ENCODE measurements at regions not wholly inside any gene's neighbourhood (a gene's known extent, or its start where the extent isn't known, plus 50 kb on each side); places are given as distances from the start of the nearest gene placed in this dataset.

- ATAC-seq (replicated peaks) (no peak), DNase-seq (no peak)
- H3K27ac Mint-ChIP-seq: no peak overlapping the region
- H3K4me3 Mint-ChIP-seq: no peak overlapping the region
- H3K9me3 Mint-ChIP-seq: no peaks in the 10 kb centered on the region
- peaks cover 20 to 21% of the 10 kb centered on the region in 2 donors for H3K27me3 Mint-ChIP-seq
- no peaks in the 10 kb centered on the region for H3K4me1 Mint-ChIP-seq (ENCODE audit: low read depth in 2 of 2)
- no peaks in the 10 kb centered on the region for H3K36me3 Mint-ChIP-seq (ENCODE audit: insufficient read depth)
Measured at GRCh38 chr11:33606762-33607161, 93.9 kb downstream of the C11orf91 start.

- ATAC-seq (replicated peaks) (no peak), DNase-seq (no peak)
- Mint-ChIP-seq H3K4me1 (ENCODE audit: low read depth in 2 of 2) (no peaks in the 10 kb centered on the region), H3K36me3 (ENCODE audit: insufficient read depth) (no peaks in the 10 kb centered on the region), H3K9me3 (no peaks in the 10 kb centered on the region), H3K4me3 (no peak overlapping the region), H3K27ac (no peak overlapping the region), H3K27me3 (peaks cover 26 to 29% of the 10 kb centered on the region in 2 donors)
Measured at GRCh38 chr11:33605703-33606102, 94.9 kb downstream of the C11orf91 start.

- Mint-ChIP-seq H3K27me3 (peaks cover 44 to 45% of the 10 kb centered on the region in 2 donors), H3K27ac (no peak overlapping the region), H3K4me1 (ENCODE audit: low read depth in 2 of 2) (no peaks in the 10 kb centered on the region), H3K36me3 (ENCODE audit: insufficient read depth) (no peaks in the 10 kb centered on the region), H3K4me3 (no peak overlapping the region), H3K9me3 (no peaks in the 10 kb centered on the region)
- ATAC-seq (replicated peaks): no peak
- DNase-seq: no peak
Measured at GRCh38 chr11:33598426-33599069, 102.1 kb downstream of the C11orf91 start.

- Mint-ChIP-seq H3K36me3 (ENCODE audit: insufficient read depth) (no peaks in the 10 kb centered on the region), H3K4me1 (ENCODE audit: low read depth in 2 of 2) (no peaks in the 10 kb centered on the region), H3K27me3 (peaks cover 14 to 16% of the 10 kb centered on the region in 2 donors), H3K27ac (no peak overlapping the region), H3K4me3 (no peak overlapping the region), H3K9me3 (no peaks in the 10 kb centered on the region)
- no peak for DNase-seq
- ATAC-seq (replicated peaks): no peak
Measured at GRCh38 chr11:33594188-33594587, 106.4 kb downstream of the C11orf91 start.

GRCh38 chr11:33590441-33590840, 110.2 kb downstream of the C11orf91 start:
- no peak overlapping the region for H3K4me3 Mint-ChIP-seq

GRCh38 chr11:33588056-33588455, 112.6 kb downstream of the C11orf91 start:
- no peaks in the 10 kb centered on the region for H3K36me3 Mint-ChIP-seq (ENCODE audit: insufficient read depth)
- no peak overlapping the region for H3K4me3 Mint-ChIP-seq
- no peak for ATAC-seq (replicated peaks)
- no peaks in the 10 kb centered on the region for H3K4me1 Mint-ChIP-seq (ENCODE audit: low read depth in 2 of 2)
- no peak for DNase-seq
- H3K9me3 Mint-ChIP-seq: peaks cover 3 to 11% of the 10 kb centered on the region in 2 donors
- peaks cover 25% of the 10 kb centered on the region in 2 donors for H3K27me3 Mint-ChIP-seq
- H3K27ac Mint-ChIP-seq: peak overlapping the region in 1 of 2 donors; percentile 41

More at GRCh38 chr11:33590441-33590840, 110.2 kb downstream of the C11orf91 start:
- no peak for DNase-seq
- Mint-ChIP-seq H3K36me3 (ENCODE audit: insufficient read depth) (no peaks in the 10 kb centered on the region), H3K4me1 (ENCODE audit: low read depth in 2 of 2) (no peaks in the 10 kb centered on the region), H3K27me3 (peaks cover 11 to 22% of the 10 kb centered on the region in 2 donors), H3K27ac (no peak overlapping the region), H3K9me3 (peaks cover 3 to 11% of the 10 kb centered on the region in 2 donors)
- no peak for ATAC-seq (replicated peaks)

- no peak for DNase-seq
- H3K27me3 Mint-ChIP-seq: peaks cover 32 to 41% of the 10 kb centered on the region in 2 donors
- no peak overlapping the region for H3K4me3 Mint-ChIP-seq
- ATAC-seq (replicated peaks): no peak
- H3K27ac Mint-ChIP-seq: no peak overlapping the region
- H3K9me3 Mint-ChIP-seq: peaks cover 3 to 11% of the 10 kb centered on the region in 2 donors
- no peaks in the 10 kb centered on the region for H3K36me3 Mint-ChIP-seq (ENCODE audit: insufficient read depth)
- H3K4me1 Mint-ChIP-seq (ENCODE audit: low read depth in 2 of 2): no peaks in the 10 kb centered on the region
Measured at GRCh38 chr11:33585586-33586209, 114.9 kb downstream of the C11orf91 start.

- H3K9me3 Mint-ChIP-seq: peaks cover 3 to 5% of the 10 kb centered on the region in 2 donors
- peaks cover 33 to 38% of the 10 kb centered on the region in 2 donors for H3K27me3 Mint-ChIP-seq
- ATAC-seq (replicated peaks): no peak
- H3K4me1 Mint-ChIP-seq (ENCODE audit: low read depth in 2 of 2): no peaks in the 10 kb centered on the region
- H3K27ac Mint-ChIP-seq: no peak overlapping the region
- DNase-seq: no peak
- H3K36me3 Mint-ChIP-seq (ENCODE audit: insufficient read depth): no peaks in the 10 kb centered on the region
- H3K4me3 Mint-ChIP-seq: no peak overlapping the region
Measured at GRCh38 chr11:33582636-33583325, 117.8 kb downstream of the C11orf91 start.

- Mint-ChIP-seq H3K27me3 (peaks cover 20 to 23% of the 10 kb centered on the region in 2 donors), H3K9me3 (no peaks in the 10 kb centered on the region), H3K4me3 (no peak overlapping the region), H3K36me3 (ENCODE audit: insufficient read depth) (no peaks in the 10 kb centered on the region), H3K4me1 (ENCODE audit: low read depth in 2 of 2) (no peaks in the 10 kb centered on the region), H3K27ac (no peak overlapping the region)
- ATAC-seq (replicated peaks) (no peak), DNase-seq (no peak)
Measured at GRCh38 chr11:33579101-33579500, 121.5 kb downstream of the C11orf91 start.

GRCh38 chr11:33577204-33577603, 123.4 kb downstream of the C11orf91 start:
- no peak overlapping the region for H3K27ac Mint-ChIP-seq
- no peak for DNase-seq
- H3K4me3 Mint-ChIP-seq: no peak overlapping the region
- no peak for ATAC-seq (replicated peaks)
- H3K36me3 Mint-ChIP-seq (ENCODE audit: insufficient read depth): no peaks in the 10 kb centered on the region
- H3K4me1 Mint-ChIP-seq (ENCODE audit: low read depth in 2 of 2): no peaks in the 10 kb centered on the region
- no peaks in the 10 kb centered on the region for H3K9me3 Mint-ChIP-seq
- H3K27me3 Mint-ChIP-seq: peaks cover 8 to 11% of the 10 kb centered on the region in 2 donors

GRCh38 chr11:33575311-33575710, 125.3 kb downstream of the C11orf91 start:
- Mint-ChIP-seq H3K36me3 (ENCODE audit: insufficient read depth) (no peaks in the 10 kb centered on the region), H3K4me1 (ENCODE audit: low read depth in 2 of 2) (no peaks in the 10 kb centered on the region), H3K27me3 (peaks cover 6 to 15% of the 10 kb centered on the region in 2 donors), H3K4me3 (no peak overlapping the region), H3K27ac (no peak overlapping the region), H3K9me3 (no peaks in the 10 kb centered on the region)
- no peak for DNase-seq
- ATAC-seq (replicated peaks): no peak

GRCh38 chr11:33574331-33574730, 126.3 kb downstream of the C11orf91 start:
- Mint-ChIP-seq H3K36me3 (ENCODE audit: insufficient read depth) (no peaks in the 10 kb centered on the region), H3K27ac (no peak overlapping the region), H3K9me3 (no peaks in the 10 kb centered on the region), H3K27me3 (peaks cover 11 to 24% of the 10 kb centered on the region in 2 donors), H3K4me3 (no peak overlapping the region), H3K4me1 (ENCODE audit: low read depth in 2 of 2) (no peaks in the 10 kb centered on the region)
- DNase-seq (no peak), ATAC-seq (replicated peaks) (no peak)

- no peaks in the 10 kb centered on the region for H3K4me1 Mint-ChIP-seq (ENCODE audit: low read depth in 2 of 2)
- H3K36me3 Mint-ChIP-seq (ENCODE audit: insufficient read depth): no peaks in the 10 kb centered on the region
- no peaks in the 10 kb centered on the region for H3K9me3 Mint-ChIP-seq
- DNase-seq: no peak
- H3K27ac Mint-ChIP-seq: no peak overlapping the region
- ATAC-seq (replicated peaks): no peak
- peaks cover 24 to 56% of the 10 kb centered on the region in 2 donors for H3K27me3 Mint-ChIP-seq
- H3K4me3 Mint-ChIP-seq: no peak overlapping the region
Measured at GRCh38 chr11:33569333-33569732, 131.3 kb downstream of the C11orf91 start.

GRCh38 chr11:33567004-33567403, 133.6 kb downstream of the C11orf91 start:
- Mint-ChIP-seq H3K4me3 (no peak overlapping the region), H3K27ac (no peak overlapping the region), H3K36me3 (ENCODE audit: insufficient read depth) (no peaks in the 10 kb centered on the region), H3K4me1 (ENCODE audit: low read depth in 2 of 2) (no peaks in the 10 kb centered on the region), H3K27me3 (peaks cover 34 to 63% of the 10 kb centered on the region in 2 donors), H3K9me3 (no peaks in the 10 kb centered on the region)
- no peak for DNase-seq
- ATAC-seq (replicated peaks): no peak

Measured in effector memory CD8-positive, alpha-beta T cell (primary cell).